ENCODE measurements at regions not wholly inside any gene's neighbourhood (a gene's known extent, or its start where the extent isn't known, plus 50 kb on each side); places are given as distances from the start of the nearest gene placed in this dataset.
"Not testable (repeated sequence)": the region's sequence is repeated elsewhere in the genome, so short reads cannot be mapped to it uniquely, and the experiment has no call there.

DNA sequence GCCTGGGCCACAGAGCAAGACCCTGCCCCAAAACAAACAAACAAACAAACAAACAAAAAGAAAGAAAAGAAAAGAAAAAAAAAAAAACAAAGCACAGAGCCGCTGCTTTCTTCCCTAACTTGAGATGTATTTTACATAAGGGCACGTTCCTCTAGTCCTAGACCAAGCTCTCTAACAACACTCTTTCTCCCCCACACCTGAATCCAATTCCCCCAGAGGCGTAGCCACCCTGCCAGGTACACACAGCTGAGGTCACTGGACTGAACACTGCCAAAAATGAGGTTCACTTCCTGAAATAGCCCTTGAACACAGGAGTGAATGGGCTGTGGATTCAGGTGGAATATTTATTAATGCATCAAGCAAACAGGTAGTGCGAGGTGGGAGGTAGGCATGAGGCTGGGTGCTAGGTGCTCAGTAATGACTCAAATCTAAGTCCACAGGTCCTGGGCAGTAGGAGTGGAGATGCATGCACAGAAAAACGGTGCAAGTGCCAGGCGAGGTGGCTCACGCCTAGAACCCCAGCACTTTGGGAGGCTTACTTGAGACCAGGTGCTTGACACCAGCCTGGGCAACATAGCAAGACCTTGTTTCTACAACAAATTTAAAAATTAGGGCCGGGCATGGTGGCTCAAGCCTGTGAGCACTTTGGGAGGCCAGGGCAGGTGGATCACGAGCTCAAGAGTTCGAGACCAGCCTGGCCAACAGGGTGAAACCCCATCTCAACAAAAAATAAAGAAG lies 136.6 kb upstream of the C1QTNF3 start:
- H3K27ac ChIP-seq; H3K27me3 ChIP-seq; H3K36me3 ChIP-seq; H3K9me3 ChIP-seq; H3K4me3 ChIP-seq; intact Hi-C loops (cut with DNase I); H3K4me1 ChIP-seq (ENCODE audit: insufficient read depth): not testable (repeated sequence)
- peak in 4 of 5 donors; percentile 13 to 40 (median 20) for DNase-seq
- 94% methylated on average over 10 of the region's 10 CpGs for WGBS, 3 donors

DNA sequence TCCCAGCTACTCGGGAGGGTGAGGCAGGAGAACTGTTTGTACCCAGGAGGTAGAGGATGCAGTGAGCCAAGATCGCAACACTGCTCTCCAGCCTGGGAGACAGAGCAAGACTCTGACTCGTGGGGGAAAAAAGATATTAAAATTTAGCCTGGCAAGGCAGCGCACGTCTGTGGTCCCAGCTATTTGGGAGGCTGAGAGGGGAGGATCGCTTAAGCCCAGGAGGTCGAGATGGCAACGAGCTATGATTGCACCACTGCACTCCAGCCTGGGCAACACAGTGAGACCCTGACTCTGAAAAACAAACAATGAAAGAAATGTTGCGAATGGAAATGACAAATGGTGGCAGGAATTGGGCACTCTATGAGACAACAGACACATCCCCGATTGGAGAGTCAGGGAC lies 137.2 kb upstream of the C1QTNF3 start:
- H3K27me3 ChIP-seq; H3K36me3 ChIP-seq; H3K27ac ChIP-seq; H3K4me1 ChIP-seq (ENCODE audit: insufficient read depth); H3K4me3 ChIP-seq; intact Hi-C loops (cut with DNase I); H3K9me3 ChIP-seq: not testable (repeated sequence)
- peak in 1 of 5 donors; percentile 34 for DNase-seq
- 92 to 94% (median 93%) methylated on average over 9 to 10 of the region's 10 CpGs for WGBS, 3 donors

- DNase-seq: peak; percentile 11 to 42 (median 27)
- H3K4me1 ChIP-seq (ENCODE audit: insufficient read depth); H3K4me3 ChIP-seq; H3K36me3 ChIP-seq; H3K27me3 ChIP-seq; H3K27ac ChIP-seq; intact Hi-C loops (cut with DNase I); H3K9me3 ChIP-seq: not testable (repeated sequence)
- WGBS, 3 donors: 86 to 91% (median 86%) methylated on average over 9 to 12 of the region's 14 CpGs
Measured at GRCh38 chr5:34180940-34181614, 138.1 kb upstream of the C1QTNF3 start.

- H3K27ac ChIP-seq; H3K9me3 ChIP-seq; H3K36me3 ChIP-seq; H3K4me3 ChIP-seq; H3K27me3 ChIP-seq; intact Hi-C loops (cut with DNase I); H3K4me1 ChIP-seq (ENCODE audit: insufficient read depth): not testable (repeated sequence)
- peak in 1 of 5 donors; percentile 28 for DNase-seq
- WGBS, 3 donors: 92 to 97% (median 97%) methylated on average over 6 of the region's 6 CpGs
Measured at GRCh38 chr5:34185005-34185404, 142.0 kb upstream of the C1QTNF3 start.

GRCh38 chr5:34185572-34185971 lies 142.6 kb upstream of the C1QTNF3 start:
- DNase-seq; H3K4me3 ChIP-seq; H3K4me1 ChIP-seq (ENCODE audit: insufficient read depth); intact Hi-C loops (cut with DNase I); H3K9me3 ChIP-seq; H3K27me3 ChIP-seq; H3K27ac ChIP-seq; H3K36me3 ChIP-seq: not testable (repeated sequence)
- 83 to 91% (median 91%) methylated on average over 2 of the region's 2 CpGs for WGBS, 3 donors

DNA sequence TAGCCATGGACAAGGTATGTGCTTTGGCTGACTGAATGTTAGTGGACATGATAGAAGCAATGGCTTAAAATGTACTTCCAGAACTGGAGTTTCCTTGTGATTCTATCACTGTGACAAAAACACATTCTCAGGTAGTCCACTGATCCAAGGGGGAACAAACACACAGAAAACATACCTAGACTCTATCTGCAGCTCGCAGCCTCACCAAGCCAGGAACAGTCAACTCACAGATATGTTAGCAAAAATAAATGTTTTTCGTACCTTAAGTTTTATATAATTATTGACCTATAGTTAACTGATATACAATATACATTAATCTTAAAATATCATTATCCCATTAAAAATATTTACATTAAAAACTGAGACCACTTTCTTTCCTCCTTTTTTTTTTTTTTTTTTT lies 143.1 kb upstream of the C1QTNF3 start:
- H3K4me3 ChIP-seq; H3K9me3 ChIP-seq; H3K27ac ChIP-seq; intact Hi-C loops (cut with DNase I); H3K4me1 ChIP-seq (ENCODE audit: insufficient read depth); H3K36me3 ChIP-seq; DNase-seq; H3K27me3 ChIP-seq: not testable (repeated sequence)
- WGBS, 3 donors: 96 to 98% (median 97%) methylated on average over 2 of the region's 2 CpGs

DNA sequence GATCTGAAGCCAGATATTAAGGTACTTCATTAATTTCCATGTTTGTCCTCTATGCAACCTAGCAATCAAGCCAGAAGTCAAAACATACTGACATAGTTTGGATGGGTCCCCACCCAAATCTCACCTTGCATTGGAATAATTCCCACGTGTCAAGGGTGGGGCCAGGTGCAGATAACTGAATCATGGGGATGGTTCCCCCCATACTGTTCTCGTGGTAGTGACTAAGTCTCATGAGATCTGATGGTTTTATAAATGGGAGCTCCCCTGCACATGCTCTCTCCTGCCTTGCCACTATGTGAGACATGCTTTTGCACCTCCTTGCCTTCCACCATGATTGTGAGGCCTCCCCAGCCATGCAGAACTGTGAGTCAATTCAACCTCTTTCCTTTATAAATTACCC lies 143.9 kb upstream of the C1QTNF3 start:
- intact Hi-C loops (cut with DNase I); H3K4me3 ChIP-seq; H3K36me3 ChIP-seq; H3K9me3 ChIP-seq; H3K27ac ChIP-seq; H3K4me1 ChIP-seq (ENCODE audit: insufficient read depth); H3K27me3 ChIP-seq: not testable (repeated sequence)
- WGBS, 3 donors: 85 to 93% (median 89%) methylated on average over 2 of the region's 2 CpGs
- DNase-seq: peak in 3 of 5 donors; percentile 9 to 34 (median 15)

DNA sequence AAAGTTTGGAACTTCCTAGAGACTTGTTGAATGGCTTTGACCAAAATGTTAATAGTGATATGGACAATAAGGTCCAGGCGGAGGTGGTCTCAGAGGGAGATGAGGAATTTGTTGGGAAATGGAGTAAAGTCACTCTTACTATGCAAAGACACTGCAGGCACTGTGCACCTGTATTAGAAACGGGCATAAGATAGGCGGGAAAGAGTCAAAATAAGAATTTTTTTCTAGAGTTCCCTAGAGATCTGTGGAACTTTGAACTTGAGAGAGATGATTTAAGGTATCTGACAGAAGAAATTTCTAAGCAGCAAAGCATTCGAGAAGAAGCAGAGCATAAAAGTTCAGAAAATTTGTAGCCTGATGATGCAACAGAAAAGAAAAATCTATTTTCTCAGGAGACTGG lies 144.4 kb upstream of the C1QTNF3 start:
- H3K4me1 ChIP-seq (ENCODE audit: insufficient read depth); H3K4me3 ChIP-seq; DNase-seq; H3K27ac ChIP-seq; H3K27me3 ChIP-seq; intact Hi-C loops (cut with DNase I); H3K9me3 ChIP-seq; H3K36me3 ChIP-seq: not testable (repeated sequence)
- WGBS, 3 donors: 90 to 92% (median 92%) methylated on average over 2 to 4 of the region's 4 CpGs

- H3K27me3 ChIP-seq; intact Hi-C loops (cut with DNase I); H3K9me3 ChIP-seq: not testable (repeated sequence)
Measured at GRCh38 chr5:34188001-34188822, 145.2 kb upstream of the C1QTNF3 start.

GRCh38 chr5:34189246-34189645 lies 146.2 kb upstream of the C1QTNF3 start:
- H3K27ac ChIP-seq; H3K9me3 ChIP-seq; H3K27me3 ChIP-seq; H3K36me3 ChIP-seq; intact Hi-C loops (cut with DNase I); H3K4me1 ChIP-seq (ENCODE audit: insufficient read depth); H3K4me3 ChIP-seq: not testable (repeated sequence)
- DNase-seq: peak; percentile 24 to 62 (median 47)
- 96 to 97% (median 97%) methylated on average over 19 to 20 of the region's 21 CpGs for WGBS, 3 donors

More at GRCh38 chr5:34188001-34188822, 145.2 kb upstream of the C1QTNF3 start:
- H3K4me1 ChIP-seq (ENCODE audit: insufficient read depth); H3K4me3 ChIP-seq; H3K27ac ChIP-seq; H3K36me3 ChIP-seq: not testable (repeated sequence)
- WGBS, 3 donors: 87 to 93% (median 89%) methylated on average over 8 to 10 of the region's 11 CpGs
- DNase-seq: peak; percentile 21 to 57 (median 44)

GRCh38 chr5:34189752-34190411 lies 146.9 kb upstream of the C1QTNF3 start:
- H3K4me3 ChIP-seq; H3K27ac ChIP-seq; H3K4me1 ChIP-seq (ENCODE audit: insufficient read depth); intact Hi-C loops (cut with DNase I); H3K9me3 ChIP-seq; H3K27me3 ChIP-seq; H3K36me3 ChIP-seq: not testable (repeated sequence)
- 94 to 95% (median 95%) methylated on average over 16 of the region's 16 CpGs for WGBS, 3 donors
- peak; percentile 22 to 56 (median 35) for DNase-seq

Data from ovary (tissue), 7 donors.